ENCODE measurements at regions not wholly inside any gene's neighbourhood (a gene's known extent, or its start where the extent isn't known, plus 50 kb on each side); places are given as distances from the start of the nearest gene placed in this dataset.

DNA sequence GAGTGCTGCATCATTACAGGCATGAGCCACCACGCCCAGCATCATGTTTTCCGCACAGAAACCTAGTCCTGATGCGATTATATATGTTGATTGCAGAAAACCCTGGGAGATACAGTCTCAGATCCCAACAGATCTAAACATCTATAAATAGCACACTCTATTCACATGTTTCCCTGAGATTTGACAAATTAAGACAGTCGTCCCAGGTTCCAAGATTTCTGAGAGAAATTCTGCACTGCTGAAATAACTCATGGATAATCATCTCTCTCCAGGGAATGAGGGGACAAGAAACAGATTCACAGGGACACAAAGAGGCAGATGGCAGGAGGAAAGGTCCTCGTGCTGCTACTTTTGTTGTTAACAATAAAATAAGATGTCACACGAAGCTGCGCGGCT lies 393.1 kb upstream of the CELF2 start:
- Histone ChIP-seq H3K4me3 (replicated peaks; ENCODE audit: insufficient read depth, low read length) (no peak overlapping the region), H3K27me3 (ENCODE audit: insufficient read depth, poor library complexity, severe bottlenecking) (no peaks in the 10 kb centered on the region), H3K27ac (replicated peaks) (no peak overlapping the region)
- DNase-seq (ENCODE audit: low read depth in 1 of 2, low spot score in 1 of 2), result no peak
- TF ChIP-seq, protein P1, sequence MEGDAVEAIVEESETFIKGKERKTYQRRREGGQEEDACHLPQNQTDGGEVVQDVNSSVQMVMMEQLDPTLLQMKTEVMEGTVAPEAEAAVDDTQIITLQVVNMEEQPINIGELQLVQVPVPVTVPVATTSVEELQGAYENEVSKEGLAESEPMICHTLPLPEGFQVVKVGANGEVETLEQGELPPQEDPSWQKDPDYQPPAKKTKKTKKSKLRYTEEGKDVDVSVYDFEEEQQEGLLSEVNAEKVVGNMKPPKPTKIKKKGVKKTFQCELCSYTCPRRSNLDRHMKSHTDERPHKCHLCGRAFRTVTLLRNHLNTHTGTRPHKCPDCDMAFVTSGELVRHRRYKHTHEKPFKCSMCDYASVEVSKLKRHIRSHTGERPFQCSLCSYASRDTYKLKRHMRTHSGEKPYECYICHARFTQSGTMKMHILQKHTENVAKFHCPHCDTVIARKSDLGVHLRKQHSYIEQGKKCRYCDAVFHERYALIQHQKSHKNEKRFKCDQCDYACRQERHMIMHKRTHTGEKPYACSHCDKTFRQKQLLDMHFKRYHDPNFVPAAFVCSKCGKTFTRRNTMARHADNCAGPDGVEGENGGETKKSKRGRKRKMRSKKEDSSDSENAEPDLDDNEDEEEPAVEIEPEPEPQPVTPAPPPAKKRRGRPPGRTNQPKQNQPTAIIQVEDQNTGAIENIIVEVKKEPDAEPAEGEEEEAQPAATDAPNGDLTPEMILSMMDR (IDR thresholded peaks at IDR 0.05; ENCODE audit: insufficient read depth, low read length), result no peak
- TF ChIP-seq SPI1 (IDR thresholded peaks at IDR 0.05; ENCODE audit: borderline replicate concordance, low read depth) (no peak), POLR2AphosphoS5 (IDR thresholded peaks at IDR 0.05; ENCODE audit: low read depth) (no peak), GABPA (IDR thresholded peaks at IDR 0.05; ENCODE audit: low read depth) (no peak)
- TF ChIP-seq, protein P2, sequence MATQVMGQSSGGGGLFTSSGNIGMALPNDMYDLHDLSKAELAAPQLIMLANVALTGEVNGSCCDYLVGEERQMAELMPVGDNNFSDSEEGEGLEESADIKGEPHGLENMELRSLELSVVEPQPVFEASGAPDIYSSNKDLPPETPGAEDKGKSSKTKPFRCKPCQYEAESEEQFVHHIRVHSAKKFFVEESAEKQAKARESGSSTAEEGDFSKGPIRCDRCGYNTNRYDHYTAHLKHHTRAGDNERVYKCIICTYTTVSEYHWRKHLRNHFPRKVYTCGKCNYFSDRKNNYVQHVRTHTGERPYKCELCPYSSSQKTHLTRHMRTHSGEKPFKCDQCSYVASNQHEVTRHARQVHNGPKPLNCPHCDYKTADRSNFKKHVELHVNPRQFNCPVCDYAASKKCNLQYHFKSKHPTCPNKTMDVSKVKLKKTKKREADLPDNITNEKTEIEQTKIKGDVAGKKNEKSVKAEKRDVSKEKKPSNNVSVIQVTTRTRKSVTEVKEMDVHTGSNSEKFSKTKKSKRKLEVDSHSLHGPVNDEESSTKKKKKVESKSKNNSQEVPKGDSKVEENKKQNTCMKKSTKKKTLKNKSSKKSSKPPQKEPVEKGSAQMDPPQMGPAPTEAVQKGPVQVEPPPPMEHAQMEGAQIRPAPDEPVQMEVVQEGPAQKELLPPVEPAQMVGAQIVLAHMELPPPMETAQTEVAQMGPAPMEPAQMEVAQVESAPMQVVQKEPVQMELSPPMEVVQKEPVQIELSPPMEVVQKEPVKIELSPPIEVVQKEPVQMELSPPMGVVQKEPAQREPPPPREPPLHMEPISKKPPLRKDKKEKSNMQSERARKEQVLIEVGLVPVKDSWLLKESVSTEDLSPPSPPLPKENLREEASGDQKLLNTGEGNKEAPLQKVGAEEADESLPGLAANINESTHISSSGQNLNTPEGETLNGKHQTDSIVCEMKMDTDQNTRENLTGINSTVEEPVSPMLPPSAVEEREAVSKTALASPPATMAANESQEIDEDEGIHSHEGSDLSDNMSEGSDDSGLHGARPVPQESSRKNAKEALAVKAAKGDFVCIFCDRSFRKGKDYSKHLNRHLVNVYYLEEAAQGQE (IDR thresholded peaks at IDR 0.05; ENCODE audit: insufficient replicate concordance, low read depth), result no peak

DNA sequence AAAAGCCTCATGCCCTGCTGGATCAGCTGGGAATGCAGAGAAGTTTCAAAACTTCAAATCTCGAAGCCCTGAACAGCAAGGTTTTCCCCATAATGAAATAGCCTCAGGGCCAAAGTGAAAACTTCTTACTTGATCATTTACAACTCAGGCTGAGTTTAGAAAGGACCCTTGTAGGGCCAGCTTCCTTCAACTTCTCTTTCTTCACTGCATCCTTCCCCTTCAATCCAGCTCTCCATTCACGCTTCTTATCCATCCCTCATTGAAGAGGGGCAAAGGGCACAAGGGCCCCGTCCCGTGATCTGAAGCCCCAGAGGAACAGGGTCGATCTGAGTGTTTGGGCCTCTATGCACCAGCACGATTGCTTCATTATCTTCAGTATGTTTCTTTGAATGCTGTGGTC lies 392.2 kb upstream of the CELF2 start:
- TF ChIP-seq, protein P2 (IDR thresholded peaks at IDR 0.05; ENCODE audit: insufficient replicate concordance, low read depth), result no peak
- no peak for TF ChIP-seq SPI1 (IDR thresholded peaks at IDR 0.05; ENCODE audit: borderline replicate concordance, low read depth)
- TF ChIP-seq POLR2AphosphoS5 (IDR thresholded peaks at IDR 0.05; ENCODE audit: low read depth), result no peak
- TF ChIP-seq GABPA (IDR thresholded peaks at IDR 0.05; ENCODE audit: low read depth), result no peak
- TF ChIP-seq, protein P1 (IDR thresholded peaks at IDR 0.05; ENCODE audit: insufficient read depth, low read length), result no peak
- DNase-seq (ENCODE audit: low read depth in 1 of 2, low spot score in 1 of 2), result no peak
- no peaks in the 10 kb centered on the region for H3K27me3 ChIP-seq (ENCODE audit: insufficient read depth, poor library complexity, severe bottlenecking)
- no peak overlapping the region for H3K27ac ChIP-seq (replicated peaks)
- no peak overlapping the region for H3K4me3 ChIP-seq (replicated peaks; ENCODE audit: insufficient read depth, low read length)

DNA sequence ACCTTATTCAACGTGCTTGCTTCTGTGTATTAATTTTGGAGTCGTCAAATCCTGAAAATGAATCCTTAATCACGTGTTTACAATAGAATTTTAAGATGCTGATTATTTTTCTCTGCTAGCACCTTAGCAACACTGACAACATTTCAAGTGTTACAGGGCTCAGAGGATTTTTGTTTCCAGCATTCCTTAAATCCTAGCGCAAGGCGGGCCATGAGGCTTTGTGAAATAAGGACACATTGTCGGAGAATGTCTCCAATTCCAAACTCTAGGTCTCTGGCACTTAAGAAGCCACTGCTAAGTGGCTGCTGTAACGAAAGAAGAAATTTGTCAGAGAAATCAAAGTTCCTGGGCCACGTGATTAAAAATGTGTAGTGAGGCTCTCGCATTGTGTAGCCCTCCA lies 390.9 kb upstream of the CELF2 start:
- Histone ChIP-seq H3K4me3 (replicated peaks; ENCODE audit: insufficient read depth, low read length) (no peak overlapping the region), H3K27ac (replicated peaks) (no peak overlapping the region), H3K27me3 (ENCODE audit: insufficient read depth, poor library complexity, severe bottlenecking) (no peaks in the 10 kb centered on the region)
- TF ChIP-seq, protein P2 (IDR thresholded peaks at IDR 0.05; ENCODE audit: insufficient replicate concordance, low read depth), result no peak
- TF ChIP-seq SPI1 (IDR thresholded peaks at IDR 0.05; ENCODE audit: borderline replicate concordance, low read depth), result no peak
- TF ChIP-seq, protein P1 (IDR thresholded peaks at IDR 0.05; ENCODE audit: insufficient read depth, low read length), result no peak
- TF ChIP-seq POLR2AphosphoS5 (IDR thresholded peaks at IDR 0.05; ENCODE audit: low read depth), result no peak
- no peak for TF ChIP-seq GABPA (IDR thresholded peaks at IDR 0.05; ENCODE audit: low read depth)
- DNase-seq (ENCODE audit: low read depth in 1 of 2, low spot score in 1 of 2), result no peak

Data from HL-60 (cell line).